ENCODE measurements at regions not wholly inside any gene's neighbourhood (a gene's known extent, or its start where the extent isn't known, plus 50 kb on each side); places are given as distances from the start of the nearest gene placed in this dataset.
A peak's percentile ranks its signal among the peaks of the same experiment; 100 is the strongest.

DNA sequence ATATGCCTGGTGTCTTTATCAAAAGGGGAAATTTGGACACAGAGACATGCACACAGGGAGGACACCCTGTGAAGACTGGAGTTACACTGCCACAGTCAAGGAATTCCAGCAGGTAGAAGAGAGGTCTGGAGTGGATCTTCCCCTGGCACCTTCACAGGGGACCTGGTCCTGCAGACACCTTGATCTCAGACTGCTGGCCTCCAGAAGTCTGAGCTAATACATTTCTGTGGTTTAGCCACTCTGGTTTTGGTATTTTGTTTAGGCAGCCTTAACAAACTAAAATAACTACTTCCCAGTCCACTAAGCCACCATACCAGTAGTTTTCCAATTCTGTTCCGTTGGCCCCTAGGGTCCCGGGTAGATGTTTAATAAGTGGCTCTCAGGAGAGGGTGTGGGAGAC lies 164.7 kb downstream of the SETD4 start:
- Mint-ChIP-seq H3K27ac (no peak overlapping the region), H3K36me3 (no peaks in the 10 kb centered on the region), H3K9me3 (peaks cover 0 to 2% (median 0%) of the 10 kb centered on the region in 3 donors), H3K4me1 (peaks cover 0 to 4% (median 3%) of the 10 kb centered on the region in 3 donors), H3K4me3 (no peak overlapping the region), H3K27me3 (peaks cover 3% of the 10 kb centered on the region)

- peaks cover 4% of the 10 kb centered on the region for H3K27me3 Mint-ChIP-seq
- no peak overlapping the region for H3K27ac Mint-ChIP-seq
- H3K4me1 Mint-ChIP-seq, result peaks cover 0 to 4% (median 3%) of the 10 kb centered on the region in 3 donors
- no peaks in the 10 kb centered on the region for H3K9me3 Mint-ChIP-seq
- H3K36me3 Mint-ChIP-seq, result no peaks in the 10 kb centered on the region
- no peak overlapping the region for H3K4me3 Mint-ChIP-seq
Measured at GRCh38 chr21:35893156-35893555, 167.2 kb downstream of the SETD4 start.

DNA sequence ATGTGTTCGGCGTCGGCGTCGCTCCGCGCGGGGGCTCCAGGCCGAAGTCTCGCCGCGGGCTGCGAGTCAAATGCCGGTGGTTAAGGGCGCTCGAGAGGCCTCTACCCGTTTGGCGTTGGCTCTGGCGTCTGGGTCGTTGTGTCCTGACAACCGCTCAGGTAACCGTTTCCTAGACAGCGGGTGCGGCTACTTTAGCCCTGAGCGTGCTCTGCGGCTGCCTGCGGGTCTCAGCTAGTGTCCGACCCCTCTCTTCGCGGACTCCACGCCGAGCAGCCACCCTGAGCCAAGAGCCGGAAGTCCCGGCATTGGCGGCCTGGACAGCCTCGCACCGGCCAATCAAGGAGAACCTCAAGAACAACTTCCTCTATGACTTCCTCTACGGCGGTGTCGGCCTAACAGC lies 173.4 kb downstream of the SETD4 start:
- H3K36me3 Mint-ChIP-seq, result no peaks in the 10 kb centered on the region
- H3K9me3 Mint-ChIP-seq, result no peaks in the 10 kb centered on the region

GRCh38 chr21:35885942-35886541 lies 174.3 kb downstream of the SETD4 start:
- Mint-ChIP-seq H3K9me3 (no peaks in the 10 kb centered on the region), H3K4me3 (no peak overlapping the region), H3K27ac (no peak overlapping the region)

More for the DNA sequence above, 173.4 kb downstream of the SETD4 start:
- Mint-ChIP-seq H3K27ac (no peak overlapping the region), H3K4me3 (no peak overlapping the region), H3K4me1 (no peaks in the 10 kb centered on the region), H3K27me3 (peaks cover 7% of the 10 kb centered on the region)

DNA sequence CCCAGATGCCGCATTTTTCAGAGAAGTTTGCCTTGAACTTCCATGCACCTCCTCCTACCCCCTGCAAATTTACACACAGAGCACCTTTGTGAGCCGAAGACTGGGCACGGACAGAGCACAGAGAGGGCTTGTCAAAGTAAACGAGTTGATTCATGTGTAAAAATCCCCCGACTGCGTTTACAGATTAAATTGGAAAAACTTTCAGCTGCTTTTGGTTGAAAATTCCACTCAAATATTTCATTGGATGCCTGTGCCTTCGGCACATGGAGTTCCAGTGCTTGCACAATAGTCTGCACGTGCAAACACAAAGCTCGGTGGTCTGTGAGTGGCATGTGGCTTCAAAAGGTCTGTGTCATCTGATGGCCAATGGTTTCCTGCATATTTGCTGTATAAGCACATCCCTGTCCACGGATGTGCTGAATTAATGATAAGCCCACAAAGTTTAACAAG lies 177.5 kb downstream of the SETD4 start:
- H3K36me3 Mint-ChIP-seq, result no peaks in the 10 kb centered on the region
- H3K9me3 Mint-ChIP-seq, result no peaks in the 10 kb centered on the region
- H3K27ac Mint-ChIP-seq, result no peak overlapping the region
- H3K4me1 Mint-ChIP-seq, result no peaks in the 10 kb centered on the region
- H3K4me3 Mint-ChIP-seq, result no peak overlapping the region
- H3K27me3 Mint-ChIP-seq, result peaks cover 16% of the 10 kb centered on the region

More at GRCh38 chr21:35885942-35886541, 174.3 kb downstream of the SETD4 start:
- Mint-ChIP-seq H3K36me3 (no peaks in the 10 kb centered on the region), H3K4me1 (no peaks in the 10 kb centered on the region), H3K27me3 (peaks cover 12% of the 10 kb centered on the region)

DNA sequence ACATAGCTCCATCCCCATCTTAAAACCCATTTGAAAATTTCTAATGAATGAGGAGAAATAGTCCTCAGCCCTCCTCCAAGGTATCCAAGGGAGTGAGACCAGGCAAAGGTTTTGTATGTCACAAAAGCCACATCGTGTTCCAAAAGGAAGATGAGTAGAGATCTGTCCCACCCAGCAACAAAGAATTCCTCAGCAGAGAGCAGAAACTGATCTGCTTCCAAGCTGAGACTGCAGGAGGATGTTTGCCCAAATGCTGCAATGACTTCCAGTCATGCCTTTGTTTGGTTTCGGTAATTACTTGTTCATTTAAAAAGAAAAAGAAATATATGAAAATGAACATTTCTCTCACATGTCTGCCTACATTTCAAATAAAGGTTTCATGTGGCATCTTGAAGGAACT lies 186.9 kb downstream of the SETD4 start:
- no peak overlapping the region for H3K27ac Mint-ChIP-seq
- no peaks in the 10 kb centered on the region for H3K4me1 Mint-ChIP-seq
- H3K27me3 Mint-ChIP-seq, result peaks cover 13% of the 10 kb centered on the region
- no peak overlapping the region for H3K4me3 Mint-ChIP-seq
- H3K36me3 Mint-ChIP-seq, result peaks cover 6% of the 10 kb centered on the region
- H3K9me3 Mint-ChIP-seq, result peaks cover 0 to 10% (median 6%) of the 10 kb centered on the region in 3 donors

- H3K27ac Mint-ChIP-seq, result no peak overlapping the region
- peaks cover 4% of the 10 kb centered on the region for H3K36me3 Mint-ChIP-seq
- H3K4me1 Mint-ChIP-seq, result no peaks in the 10 kb centered on the region
- H3K27me3 Mint-ChIP-seq, result peaks cover 9% of the 10 kb centered on the region
- H3K4me3 Mint-ChIP-seq, result no peak overlapping the region
- H3K9me3 Mint-ChIP-seq, result peaks cover 2 to 13% (median 5%) of the 10 kb centered on the region in 3 donors
Measured at GRCh38 chr21:35871906-35872305, 188.4 kb downstream of the SETD4 start.

- H3K9me3 Mint-ChIP-seq, result peaks cover 2 to 10% (median 4%) of the 10 kb centered on the region in 3 donors
- no peaks in the 10 kb centered on the region for H3K4me1 Mint-ChIP-seq
- H3K4me3 Mint-ChIP-seq, result no peak overlapping the region
- H3K27me3 Mint-ChIP-seq, result peaks cover 9% of the 10 kb centered on the region
- no peak overlapping the region for H3K27ac Mint-ChIP-seq
- peaks cover 4% of the 10 kb centered on the region for H3K36me3 Mint-ChIP-seq
Measured at GRCh38 chr21:35868869-35869223, 191.5 kb downstream of the SETD4 start.

GRCh38 chr21:35868005-35868868 lies 192.1 kb downstream of the SETD4 start:
- Mint-ChIP-seq H3K4me3 (peak overlapping the region in 1 of 4 donors; percentile 53), H3K36me3 (peaks cover 4% of the 10 kb centered on the region), H3K9me3 (peaks cover 2 to 10% (median 4%) of the 10 kb centered on the region in 3 donors), H3K27ac (no peak overlapping the region), H3K27me3 (peaks cover 9% of the 10 kb centered on the region), H3K4me1 (no peaks in the 10 kb centered on the region)

DNA sequence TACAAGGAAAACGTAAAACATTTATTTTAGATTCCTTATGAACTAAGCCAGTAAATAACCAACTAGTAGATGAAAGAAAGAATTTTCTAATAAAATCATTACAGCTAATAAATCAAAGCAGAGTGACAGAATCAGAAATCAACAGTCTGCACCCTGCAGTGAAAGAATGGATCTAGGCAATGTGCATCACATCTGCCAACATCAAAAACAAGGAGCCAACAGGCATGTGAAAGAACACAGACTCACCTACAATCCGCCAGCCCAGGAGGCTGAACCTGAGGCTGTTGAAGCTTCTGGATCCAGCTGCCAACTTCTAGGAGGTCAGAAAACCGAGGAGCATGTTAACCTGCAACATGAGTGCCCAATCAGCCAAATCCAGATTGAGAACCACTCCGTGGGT lies 196.3 kb downstream of the SETD4 start:
- peaks cover 3% of the 10 kb centered on the region for H3K36me3 Mint-ChIP-seq
- no peak overlapping the region for H3K27ac Mint-ChIP-seq
- peaks cover 0 to 9% (median 2%) of the 10 kb centered on the region in 3 donors for H3K9me3 Mint-ChIP-seq
- no peak overlapping the region for H3K4me3 Mint-ChIP-seq
- H3K4me1 Mint-ChIP-seq, result no peaks in the 10 kb centered on the region
- H3K27me3 Mint-ChIP-seq, result peaks cover 4% of the 10 kb centered on the region

- H3K4me3 Mint-ChIP-seq, result no peak overlapping the region
- peaks cover 0 to 2% (median 0%) of the 10 kb centered on the region in 3 donors for H3K9me3 Mint-ChIP-seq
- H3K27ac Mint-ChIP-seq, result no peak overlapping the region
- peaks cover 3% of the 10 kb centered on the region for H3K36me3 Mint-ChIP-seq
- H3K27me3 Mint-ChIP-seq, result peaks cover 7% of the 10 kb centered on the region
- H3K4me1 Mint-ChIP-seq, result no peaks in the 10 kb centered on the region
Measured at GRCh38 chr21:35862969-35863368, 197.4 kb downstream of the SETD4 start.

DNA sequence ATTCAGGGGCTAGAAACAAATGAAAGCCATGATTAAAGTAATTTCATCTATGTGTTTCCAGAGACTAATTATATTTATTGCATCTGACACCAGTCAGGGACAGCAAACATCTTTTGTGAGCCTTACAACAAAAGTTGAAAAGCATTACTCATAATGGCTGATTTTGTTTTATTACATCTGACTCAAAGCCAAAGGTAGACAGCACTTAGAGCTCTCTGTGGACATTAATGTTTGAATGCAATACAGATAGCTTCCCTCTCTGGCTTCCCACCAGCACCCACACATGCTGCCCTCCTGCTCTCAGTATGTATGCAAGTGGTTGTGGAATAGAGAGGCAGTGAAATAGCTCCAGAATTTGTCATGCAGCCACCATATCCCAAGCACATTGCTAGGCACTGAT lies 198.7 kb downstream of the SETD4 start:
- Mint-ChIP-seq H3K27me3 (peaks cover 7% of the 10 kb centered on the region), H3K4me3 (no peak overlapping the region), H3K27ac (no peak overlapping the region), H3K36me3 (peaks cover 3% of the 10 kb centered on the region), H3K4me1 (no peaks in the 10 kb centered on the region), H3K9me3 (no peaks in the 10 kb centered on the region)

DNA sequence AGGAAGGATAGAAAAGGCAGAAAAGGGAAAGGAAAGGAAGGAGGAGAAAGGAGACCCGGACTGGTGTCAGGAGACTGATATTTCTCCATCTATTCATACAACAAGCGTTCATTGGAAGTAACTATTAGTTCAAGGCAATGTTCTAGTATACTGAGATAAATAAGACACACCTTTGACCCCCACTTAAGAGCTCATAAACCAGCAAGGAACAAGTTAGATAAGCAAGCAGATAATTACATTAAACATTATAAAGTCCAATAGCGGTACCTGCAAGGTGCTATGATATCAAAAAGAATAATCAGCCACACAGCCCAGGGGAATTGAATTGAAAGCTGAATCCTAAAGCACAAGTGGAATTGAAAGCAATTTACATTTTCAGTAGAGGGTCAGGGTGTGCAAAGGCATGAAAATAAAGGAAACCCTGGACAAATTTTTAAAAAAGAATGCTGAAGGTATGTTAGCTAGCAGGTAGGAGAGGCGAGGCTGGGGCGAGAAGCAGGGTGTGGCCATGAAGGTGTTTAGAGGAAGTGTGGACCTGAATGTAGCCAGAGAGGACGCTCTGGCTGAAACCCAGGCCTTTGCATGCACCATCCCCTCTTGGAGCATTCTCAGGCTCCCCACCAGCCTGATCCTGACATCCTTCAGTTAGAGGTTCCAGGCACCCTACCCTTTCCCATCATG lies 200.0 kb downstream of the SETD4 start:
- H3K27ac Mint-ChIP-seq, result no peak overlapping the region
- H3K4me1 Mint-ChIP-seq, result no peaks in the 10 kb centered on the region
- H3K9me3 Mint-ChIP-seq, result no peaks in the 10 kb centered on the region
- H3K27me3 Mint-ChIP-seq, result peaks cover 13% of the 10 kb centered on the region
- H3K36me3 Mint-ChIP-seq, result peaks cover 3% of the 10 kb centered on the region
- H3K4me3 Mint-ChIP-seq, result no peak overlapping the region

GRCh38 chr21:35859677-35860076 lies 200.6 kb downstream of the SETD4 start:
- Mint-ChIP-seq H3K27me3 (peaks cover 17% of the 10 kb centered on the region), H3K4me1 (no peaks in the 10 kb centered on the region), H3K36me3 (no peaks in the 10 kb centered on the region), H3K4me3 (no peak overlapping the region), H3K9me3 (no peaks in the 10 kb centered on the region), H3K27ac (no peak overlapping the region)

DNA sequence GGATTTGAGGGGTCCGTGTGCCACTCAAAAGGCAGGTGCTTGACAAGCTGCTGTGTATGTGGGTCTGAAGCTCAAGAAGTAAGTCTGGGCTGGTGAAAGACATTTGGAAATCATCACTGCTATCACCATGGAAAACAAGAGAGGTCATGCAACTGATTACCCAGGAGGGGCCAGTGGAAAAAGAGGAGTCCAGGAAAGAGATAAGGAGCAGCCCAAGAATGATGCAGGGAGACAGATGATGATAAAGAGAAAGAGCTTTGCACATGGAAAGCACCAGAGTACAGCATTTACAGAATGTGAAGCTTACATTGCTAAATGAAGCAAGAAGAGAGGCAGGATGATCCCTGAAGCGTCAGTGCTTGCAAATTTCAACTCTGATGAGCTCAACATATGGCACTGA lies 203.2 kb downstream of the SETD4 start:
- Mint-ChIP-seq H3K36me3 (peaks cover 2% of the 10 kb centered on the region), H3K9me3 (no peaks in the 10 kb centered on the region), H3K4me1 (no peaks in the 10 kb centered on the region), H3K4me3 (no peak overlapping the region), H3K27ac (no peak overlapping the region), H3K27me3 (peaks cover 34% of the 10 kb centered on the region)

Measured in IgD-negative memory B cell (primary cell).